Smooth muscle cell (in vitro differentiated cells): ENCODE measurements at regions not wholly inside any gene's neighbourhood (a gene's known extent, or its start where the extent isn't known, plus 50 kb on each side); places are given as distances from the start of the nearest gene placed in this dataset.

Source experiments
- DNase-seq: peaks from one replicate; lab custom pipeline; 2025; ENCODE audit not compliant: unreplicated experiment; lab: John Stamatoyannopoulos, UW
- H2AFZ ChIP-seq: fragments of 200-600 bp; sonication (generic); 2 replicates; pipeline ENCODE4 v1.6.0; 2016; ENCODE audit warnings: antibody characterized with exemption, low read depth, mild to moderate bottlenecking
- H3F3A ChIP-seq: fragments of 200-600 bp; sonication (generic); 2 replicates; pipeline ENCODE4 v1.6.0; 2017; ENCODE audit warnings: antibody characterized with exemption, low read depth
- H3K27ac ChIP-seq: fragments of 200-600 bp; sonication (generic); 2 replicates; pipeline ENCODE4 v1.5.1; 2016; ENCODE audit warnings: low read depth, mild to moderate bottlenecking
- H3K27me3 ChIP-seq: fragments of 200-600 bp; sonication (generic); 2 replicates; pipeline ENCODE4 v1.6.1; 2016; ENCODE audit warnings: low read depth, mild to moderate bottlenecking
- H3K36me3 ChIP-seq: fragments of 200-600 bp; sonication (generic); 2 replicates; pipeline ENCODE4 v1.5.1; 2016; ENCODE audit warnings: low read depth
- H3K4me1 ChIP-seq: fragments of 200-600 bp; sonication (generic); 2 replicates; pipeline ENCODE4 v1.5.1; 2016; ENCODE audit warnings: low read depth
- H3K4me2 ChIP-seq: fragments of 200-600 bp; sonication (generic); 2 replicates; pipeline ENCODE4 v1.6.0; 2016; ENCODE audit warnings: mild to moderate bottlenecking
- H3K4me3 ChIP-seq: fragments of 200-600 bp; sonication (generic); 2 replicates; pipeline ENCODE4 v1.5.1; 2016; ENCODE audit warnings: mild to moderate bottlenecking
- H3K79me2 ChIP-seq: fragments of 200-600 bp; sonication (generic); 2 replicates; pipeline ENCODE4 v1.6.0; 2016; ENCODE audit warnings: low read depth, mild to moderate bottlenecking
- H3K9ac ChIP-seq: fragments of 200-600 bp; sonication (generic); 2 replicates; pipeline ENCODE4 v1.6.0; 2016; ENCODE audit warnings: low read depth
- H3K9me3 ChIP-seq: fragments of 200-600 bp; sonication (generic); replicated peaks from 2 replicates; pipeline ENCODE4 v1.5.1; 2016; ENCODE audit warnings: low read depth
- H4K20me1 ChIP-seq: fragments of 200-600 bp; sonication (generic); 2 replicates; pipeline ENCODE4 v1.6.0; 2016; ENCODE audit warnings: low read depth
- WGBS: methylation state at CpG from one replicate; pipeline ENCODE4 v1.1.7; 2016; ENCODE audit warnings: low lambda C conversion rate; 5-methylcytosine and 5-hydroxymethylcytosine counted together
- TF ChIP-seq, protein P1 (sequence below): fragments of 200-600 bp; sonication (generic); IDR thresholded peaks from 2 replicates; pipeline ENCODE4 v1.5.1; 2017; ENCODE audit warnings: borderline replicate concordance, mild to moderate bottlenecking, antibody characterized with exemption; ENCODE audit not compliant: insufficient read depth, poor library complexity, severe bottlenecking

DNA sequence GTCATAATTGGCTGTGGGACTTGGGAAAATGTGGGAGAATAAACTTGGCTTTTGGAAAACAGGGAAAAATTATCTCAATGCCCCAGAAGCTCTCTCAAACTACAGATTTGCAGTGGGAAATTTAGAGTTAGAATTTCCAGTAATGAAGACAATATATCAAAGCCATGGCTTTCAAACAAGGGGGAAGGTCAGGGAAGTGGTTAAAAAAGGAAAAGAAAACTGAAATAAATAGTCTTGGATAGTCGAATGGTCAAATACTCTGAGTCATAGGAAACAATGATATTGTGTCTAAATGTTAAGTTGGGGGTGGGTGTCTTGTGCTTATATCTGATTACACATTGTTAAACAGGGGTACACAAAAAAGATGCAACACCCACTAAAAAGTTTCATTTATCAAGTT lies 272.4 kb upstream of the COL8A1 start:
- Histone ChIP-seq H4K20me1 (no peaks in the 10 kb centered on the region), H3K9me3 (no peaks in the 10 kb centered on the region), H3K4me2 (no peak overlapping the region), H3K4me3 (no peak overlapping the region), H3F3A (no peaks in the 10 kb centered on the region), H3K27ac (no peak overlapping the region), H3K79me2 (no peaks in the 10 kb centered on the region), H2AFZ (no peak overlapping the region), H3K9ac (no peak overlapping the region), H3K27me3 (no peaks in the 10 kb centered on the region), H3K4me1 (no peaks in the 10 kb centered on the region), H3K36me3 (no peaks in the 10 kb centered on the region)
- WGBS: 75% methylated on average over 1 of the region's 1 CpG
- TF ChIP-seq, protein P1, sequence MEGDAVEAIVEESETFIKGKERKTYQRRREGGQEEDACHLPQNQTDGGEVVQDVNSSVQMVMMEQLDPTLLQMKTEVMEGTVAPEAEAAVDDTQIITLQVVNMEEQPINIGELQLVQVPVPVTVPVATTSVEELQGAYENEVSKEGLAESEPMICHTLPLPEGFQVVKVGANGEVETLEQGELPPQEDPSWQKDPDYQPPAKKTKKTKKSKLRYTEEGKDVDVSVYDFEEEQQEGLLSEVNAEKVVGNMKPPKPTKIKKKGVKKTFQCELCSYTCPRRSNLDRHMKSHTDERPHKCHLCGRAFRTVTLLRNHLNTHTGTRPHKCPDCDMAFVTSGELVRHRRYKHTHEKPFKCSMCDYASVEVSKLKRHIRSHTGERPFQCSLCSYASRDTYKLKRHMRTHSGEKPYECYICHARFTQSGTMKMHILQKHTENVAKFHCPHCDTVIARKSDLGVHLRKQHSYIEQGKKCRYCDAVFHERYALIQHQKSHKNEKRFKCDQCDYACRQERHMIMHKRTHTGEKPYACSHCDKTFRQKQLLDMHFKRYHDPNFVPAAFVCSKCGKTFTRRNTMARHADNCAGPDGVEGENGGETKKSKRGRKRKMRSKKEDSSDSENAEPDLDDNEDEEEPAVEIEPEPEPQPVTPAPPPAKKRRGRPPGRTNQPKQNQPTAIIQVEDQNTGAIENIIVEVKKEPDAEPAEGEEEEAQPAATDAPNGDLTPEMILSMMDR: no peak
- DNase-seq: no peak

DNA sequence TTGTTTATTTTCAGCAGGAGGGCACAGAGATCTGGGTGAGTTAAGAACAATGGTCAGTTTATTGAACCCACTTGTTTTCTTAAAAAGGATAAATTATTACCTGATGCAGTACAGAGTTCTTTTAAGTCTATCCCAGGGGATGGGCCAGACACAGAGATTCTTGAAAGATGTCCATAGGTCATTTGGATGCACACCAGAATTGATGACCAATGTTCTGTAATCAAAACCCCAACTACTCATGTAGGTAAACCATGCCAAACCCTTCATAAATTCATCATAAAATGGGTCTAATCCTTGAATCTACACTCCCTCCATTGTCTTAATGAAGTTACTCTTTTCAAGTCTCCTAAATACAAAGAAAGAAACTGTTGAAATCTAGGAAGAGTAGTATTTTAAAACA lies 273.0 kb upstream of the COL8A1 start:
- Histone ChIP-seq H3K27me3 (no peaks in the 10 kb centered on the region), H3K79me2 (no peaks in the 10 kb centered on the region), H3K9me3 (no peaks in the 10 kb centered on the region), H2AFZ (no peak overlapping the region), H3K4me2 (no peak overlapping the region), H3K36me3 (no peaks in the 10 kb centered on the region), H4K20me1 (no peaks in the 10 kb centered on the region), H3K9ac (no peak overlapping the region), H3K4me1 (no peaks in the 10 kb centered on the region), H3F3A (no peaks in the 10 kb centered on the region), H3K27ac (no peak overlapping the region), H3K4me3 (no peak overlapping the region)
- TF ChIP-seq, protein P1: no peak
- no peak for DNase-seq

DNA sequence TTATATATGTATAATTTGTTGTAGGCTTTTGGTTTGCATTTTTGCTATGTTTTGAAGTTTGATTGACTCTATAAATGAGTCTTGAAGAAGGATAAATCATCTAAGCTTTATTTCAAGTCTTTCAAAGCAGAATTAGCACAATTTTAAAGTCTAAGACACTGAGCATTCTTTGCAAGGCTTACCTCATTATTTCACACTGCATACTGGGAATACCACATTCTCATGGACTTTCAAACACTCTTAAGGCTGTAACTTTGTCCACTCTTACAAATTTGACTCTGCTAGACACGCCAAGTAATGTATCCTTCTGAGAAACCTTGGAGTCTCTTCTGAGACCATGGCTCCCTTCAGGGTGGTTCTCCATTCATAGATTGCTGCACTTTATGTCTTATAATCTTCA lies 281.3 kb upstream of the COL8A1 start:
- Histone ChIP-seq H3K79me2 (no peaks in the 10 kb centered on the region), H3K4me3 (no peak overlapping the region), H3K4me2 (no peak overlapping the region), H3F3A (no peaks in the 10 kb centered on the region), H3K9ac (no peak overlapping the region), H3K27ac (no peak overlapping the region), H3K9me3 (no peaks in the 10 kb centered on the region), H3K27me3 (no peaks in the 10 kb centered on the region), H2AFZ (no peak overlapping the region), H4K20me1 (no peaks in the 10 kb centered on the region), H3K36me3 (no peaks in the 10 kb centered on the region), H3K4me1 (no peaks in the 10 kb centered on the region)
- no peak for DNase-seq
- WGBS: 87% methylated on average over 1 of the region's 1 CpG
- TF ChIP-seq, protein P1: no peak

DNA sequence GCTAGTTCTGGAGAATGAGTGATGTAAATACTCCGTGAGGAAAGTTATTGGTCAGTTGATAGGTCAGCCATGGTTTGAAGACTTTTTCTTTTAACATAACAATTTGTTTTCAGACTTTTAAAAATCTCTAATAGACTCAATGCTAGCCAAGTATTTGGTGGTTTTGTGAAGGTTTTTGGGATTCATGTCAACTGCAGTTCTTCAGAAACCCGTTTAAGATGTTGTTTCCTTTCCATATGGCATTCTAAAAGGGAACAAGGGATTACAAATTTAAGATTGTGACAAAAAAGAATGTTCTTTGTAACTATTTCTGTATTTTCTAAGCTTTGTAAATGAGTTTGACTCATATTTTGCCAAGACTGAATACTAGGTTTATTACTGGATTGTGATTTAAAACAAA lies 281.7 kb upstream of the COL8A1 start:
- 79% methylated on average over 2 of the region's 2 CpGs for WGBS
- DNase-seq: no peak
- no peaks in the 10 kb centered on the region for H3K27me3 ChIP-seq
- H3F3A ChIP-seq: no peaks in the 10 kb centered on the region
- no peaks in the 10 kb centered on the region for H3K36me3 ChIP-seq
- no peaks in the 10 kb centered on the region for H3K79me2 ChIP-seq
- no peaks in the 10 kb centered on the region for H3K4me1 ChIP-seq
- TF ChIP-seq, protein P1: no peak
- no peak overlapping the region for H2AFZ ChIP-seq
- H3K27ac ChIP-seq: no peak overlapping the region
- H3K9ac ChIP-seq: no peak overlapping the region
- no peak overlapping the region for H3K4me3 ChIP-seq
- no peak overlapping the region for H3K4me2 ChIP-seq
- no peaks in the 10 kb centered on the region for H3K9me3 ChIP-seq
- H4K20me1 ChIP-seq: no peaks in the 10 kb centered on the region
